ENCODE measurements at regions not wholly inside any gene's neighbourhood (a gene's known extent, or its start where the extent isn't known, plus 50 kb on each side); places are given as distances from the start of the nearest gene placed in this dataset.

DNA sequence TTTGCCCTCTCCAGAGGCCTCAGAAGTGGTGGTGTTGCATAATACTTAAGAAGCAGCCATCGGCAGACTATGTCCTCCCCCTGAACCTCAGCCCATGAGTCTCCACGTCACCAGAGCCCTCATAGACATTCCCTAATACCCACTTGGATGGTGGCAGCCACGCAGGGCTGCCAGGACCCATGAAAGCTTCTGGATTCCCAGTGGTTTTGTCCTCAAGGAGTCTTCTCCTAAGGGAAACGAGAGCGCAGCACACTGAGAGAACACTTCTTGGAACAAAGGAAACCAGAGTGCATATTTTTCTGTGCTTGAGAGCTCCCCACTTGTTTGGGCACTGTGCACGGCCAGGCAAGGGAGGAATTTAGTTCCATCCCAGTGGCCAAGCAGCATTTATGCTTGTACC lies 204.1 kb upstream of the DMD start:
- TF ChIP-seq, protein P1, sequence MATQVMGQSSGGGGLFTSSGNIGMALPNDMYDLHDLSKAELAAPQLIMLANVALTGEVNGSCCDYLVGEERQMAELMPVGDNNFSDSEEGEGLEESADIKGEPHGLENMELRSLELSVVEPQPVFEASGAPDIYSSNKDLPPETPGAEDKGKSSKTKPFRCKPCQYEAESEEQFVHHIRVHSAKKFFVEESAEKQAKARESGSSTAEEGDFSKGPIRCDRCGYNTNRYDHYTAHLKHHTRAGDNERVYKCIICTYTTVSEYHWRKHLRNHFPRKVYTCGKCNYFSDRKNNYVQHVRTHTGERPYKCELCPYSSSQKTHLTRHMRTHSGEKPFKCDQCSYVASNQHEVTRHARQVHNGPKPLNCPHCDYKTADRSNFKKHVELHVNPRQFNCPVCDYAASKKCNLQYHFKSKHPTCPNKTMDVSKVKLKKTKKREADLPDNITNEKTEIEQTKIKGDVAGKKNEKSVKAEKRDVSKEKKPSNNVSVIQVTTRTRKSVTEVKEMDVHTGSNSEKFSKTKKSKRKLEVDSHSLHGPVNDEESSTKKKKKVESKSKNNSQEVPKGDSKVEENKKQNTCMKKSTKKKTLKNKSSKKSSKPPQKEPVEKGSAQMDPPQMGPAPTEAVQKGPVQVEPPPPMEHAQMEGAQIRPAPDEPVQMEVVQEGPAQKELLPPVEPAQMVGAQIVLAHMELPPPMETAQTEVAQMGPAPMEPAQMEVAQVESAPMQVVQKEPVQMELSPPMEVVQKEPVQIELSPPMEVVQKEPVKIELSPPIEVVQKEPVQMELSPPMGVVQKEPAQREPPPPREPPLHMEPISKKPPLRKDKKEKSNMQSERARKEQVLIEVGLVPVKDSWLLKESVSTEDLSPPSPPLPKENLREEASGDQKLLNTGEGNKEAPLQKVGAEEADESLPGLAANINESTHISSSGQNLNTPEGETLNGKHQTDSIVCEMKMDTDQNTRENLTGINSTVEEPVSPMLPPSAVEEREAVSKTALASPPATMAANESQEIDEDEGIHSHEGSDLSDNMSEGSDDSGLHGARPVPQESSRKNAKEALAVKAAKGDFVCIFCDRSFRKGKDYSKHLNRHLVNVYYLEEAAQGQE (IDR thresholded peaks at IDR 0.05; ENCODE audit: insufficient read depth in 1 of 2, low read depth in 2 of 2, low read length in 1 of 2), result no peak
- TF ChIP-seq SIN3A (IDR thresholded peaks at IDR 0.05; ENCODE audit: borderline replicate concordance, insufficient read depth, low read depth, low read length), result no peak
- TF ChIP-seq, protein P2, sequence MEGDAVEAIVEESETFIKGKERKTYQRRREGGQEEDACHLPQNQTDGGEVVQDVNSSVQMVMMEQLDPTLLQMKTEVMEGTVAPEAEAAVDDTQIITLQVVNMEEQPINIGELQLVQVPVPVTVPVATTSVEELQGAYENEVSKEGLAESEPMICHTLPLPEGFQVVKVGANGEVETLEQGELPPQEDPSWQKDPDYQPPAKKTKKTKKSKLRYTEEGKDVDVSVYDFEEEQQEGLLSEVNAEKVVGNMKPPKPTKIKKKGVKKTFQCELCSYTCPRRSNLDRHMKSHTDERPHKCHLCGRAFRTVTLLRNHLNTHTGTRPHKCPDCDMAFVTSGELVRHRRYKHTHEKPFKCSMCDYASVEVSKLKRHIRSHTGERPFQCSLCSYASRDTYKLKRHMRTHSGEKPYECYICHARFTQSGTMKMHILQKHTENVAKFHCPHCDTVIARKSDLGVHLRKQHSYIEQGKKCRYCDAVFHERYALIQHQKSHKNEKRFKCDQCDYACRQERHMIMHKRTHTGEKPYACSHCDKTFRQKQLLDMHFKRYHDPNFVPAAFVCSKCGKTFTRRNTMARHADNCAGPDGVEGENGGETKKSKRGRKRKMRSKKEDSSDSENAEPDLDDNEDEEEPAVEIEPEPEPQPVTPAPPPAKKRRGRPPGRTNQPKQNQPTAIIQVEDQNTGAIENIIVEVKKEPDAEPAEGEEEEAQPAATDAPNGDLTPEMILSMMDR (IDR thresholded peaks at IDR 0.05), result no peak
